GM18907 (cell line): ENCODE measurements at regions not wholly inside any gene's neighbourhood (a gene's known extent, or its start where the extent isn't known, plus 50 kb on each side); places are given as distances from the start of the nearest gene placed in this dataset.
"Not testable (repeated sequence)": the region's sequence is repeated elsewhere in the genome, so short reads cannot be mapped to it uniquely, and the experiment has no call there.

Experiments
- ATAC-seq: cut with Tn5 transposase; IDR thresholded peaks from one replicate; pipeline ENCODE4 v1.9.1; 2021; ENCODE audit warnings: mild to moderate bottlenecking, moderate library complexity; ENCODE audit not compliant: unreplicated experiment

DNA sequence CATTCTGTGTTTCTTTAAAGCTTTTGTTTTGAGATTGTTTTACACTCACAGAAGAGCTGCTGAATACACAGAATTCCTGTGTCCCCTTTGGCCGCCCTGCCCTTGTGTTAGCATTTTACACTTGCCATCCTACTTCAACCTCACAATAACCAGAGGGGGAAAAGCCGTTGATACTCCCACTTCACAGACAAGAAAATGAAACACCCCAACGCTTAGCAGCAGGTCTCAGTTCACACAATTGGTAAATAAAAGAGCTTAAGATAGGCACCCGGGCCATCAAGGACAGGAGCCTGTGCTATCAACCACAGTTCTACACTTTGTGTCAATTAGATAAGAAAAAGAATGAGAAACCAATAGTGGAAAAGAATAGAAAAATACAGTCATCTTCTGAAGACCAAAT, 178.0 kb downstream of the SYK start:
- no peak for ATAC-seq

GRCh38 chr9:90981726-90982125, 180.1 kb downstream of the SYK start:
- no peak for ATAC-seq

DNA sequence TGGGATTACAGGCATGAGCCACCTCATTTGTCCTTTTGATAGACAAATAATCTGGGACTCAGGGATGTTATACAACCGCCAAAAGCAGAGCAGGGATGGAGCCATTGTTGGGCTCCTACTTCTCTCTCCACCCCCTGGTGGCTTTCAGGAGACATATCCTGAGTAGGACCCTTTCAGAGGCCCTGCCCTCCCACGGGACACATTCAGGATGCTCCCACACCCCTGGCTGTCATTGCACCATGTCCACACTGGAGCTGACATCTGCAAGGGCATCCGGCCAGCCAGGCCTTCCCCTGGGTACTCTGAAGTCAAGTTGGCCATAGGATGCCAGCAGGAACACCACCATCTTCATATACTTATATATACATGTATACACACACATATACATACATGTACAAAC, 181.8 kb downstream of the SYK start:
- no peak for ATAC-seq

GRCh38 chr9:90985631-90986030, 184.0 kb downstream of the SYK start:
- ATAC-seq, result no peak

DNA sequence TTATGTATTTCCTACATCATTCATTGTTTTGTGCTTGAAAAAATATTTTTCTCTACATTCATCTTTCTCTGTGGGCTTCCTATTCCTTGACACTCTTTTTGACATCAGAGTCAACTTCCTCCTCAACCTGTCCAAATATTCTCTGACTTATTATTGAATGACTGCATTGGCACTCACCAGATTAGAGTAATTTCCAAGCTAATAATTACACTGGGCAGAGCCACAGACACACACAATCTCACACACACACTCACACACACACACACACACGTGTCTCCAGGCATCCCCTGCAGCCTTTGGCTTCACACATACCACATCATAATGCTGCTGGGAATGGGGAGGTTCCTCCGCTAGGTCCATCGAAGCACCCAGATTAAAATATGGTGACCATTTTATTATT, 184.5 kb downstream of the SYK start:
- ATAC-seq, result no peak

GRCh38 chr9:90987566-90987965, 185.9 kb downstream of the SYK start:
- no peak for ATAC-seq

DNA sequence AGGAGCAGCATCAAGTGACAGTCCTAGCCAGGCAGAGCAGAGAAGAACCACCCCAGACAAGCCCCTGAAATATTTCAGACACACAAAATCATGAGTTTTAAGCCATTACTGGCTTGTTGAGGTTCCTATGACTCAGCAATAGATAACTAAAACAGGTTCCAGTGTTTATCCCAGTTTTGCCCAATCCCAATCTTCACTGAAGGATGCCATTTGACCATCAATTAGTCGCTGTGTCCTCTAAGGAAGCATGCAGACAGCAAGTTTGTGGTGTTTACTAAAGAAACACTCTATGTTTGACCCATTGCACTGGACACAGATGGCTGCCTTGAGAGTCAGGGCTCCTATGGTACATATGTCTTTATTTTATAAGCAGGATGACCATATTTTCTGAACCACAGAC, 186.7 kb downstream of the SYK start:
- no peak for ATAC-seq

- no peak for ATAC-seq
Observed at GRCh38 chr9:90991953-90992352, 190.3 kb downstream of the SYK start.

DNA sequence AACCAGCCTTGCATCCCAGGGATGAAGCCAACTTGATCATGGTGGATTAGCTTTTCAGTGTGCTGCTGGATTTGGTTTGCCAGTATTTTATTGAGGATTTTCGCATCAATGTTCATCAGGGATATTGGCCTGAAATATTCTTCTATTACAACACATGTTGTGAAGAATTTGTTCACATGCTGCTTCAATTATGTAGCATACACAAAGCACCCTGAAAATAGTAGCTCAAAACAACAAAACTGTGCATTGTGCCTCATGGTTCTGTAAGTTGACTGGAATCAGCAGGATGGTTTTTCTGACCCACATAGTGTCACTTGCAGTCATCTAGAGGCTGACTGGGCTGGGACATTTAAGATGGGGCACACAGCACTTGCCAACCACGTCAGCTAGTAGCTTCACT, 193.9 kb downstream of the SYK start:
- ATAC-seq, result no peak

DNA sequence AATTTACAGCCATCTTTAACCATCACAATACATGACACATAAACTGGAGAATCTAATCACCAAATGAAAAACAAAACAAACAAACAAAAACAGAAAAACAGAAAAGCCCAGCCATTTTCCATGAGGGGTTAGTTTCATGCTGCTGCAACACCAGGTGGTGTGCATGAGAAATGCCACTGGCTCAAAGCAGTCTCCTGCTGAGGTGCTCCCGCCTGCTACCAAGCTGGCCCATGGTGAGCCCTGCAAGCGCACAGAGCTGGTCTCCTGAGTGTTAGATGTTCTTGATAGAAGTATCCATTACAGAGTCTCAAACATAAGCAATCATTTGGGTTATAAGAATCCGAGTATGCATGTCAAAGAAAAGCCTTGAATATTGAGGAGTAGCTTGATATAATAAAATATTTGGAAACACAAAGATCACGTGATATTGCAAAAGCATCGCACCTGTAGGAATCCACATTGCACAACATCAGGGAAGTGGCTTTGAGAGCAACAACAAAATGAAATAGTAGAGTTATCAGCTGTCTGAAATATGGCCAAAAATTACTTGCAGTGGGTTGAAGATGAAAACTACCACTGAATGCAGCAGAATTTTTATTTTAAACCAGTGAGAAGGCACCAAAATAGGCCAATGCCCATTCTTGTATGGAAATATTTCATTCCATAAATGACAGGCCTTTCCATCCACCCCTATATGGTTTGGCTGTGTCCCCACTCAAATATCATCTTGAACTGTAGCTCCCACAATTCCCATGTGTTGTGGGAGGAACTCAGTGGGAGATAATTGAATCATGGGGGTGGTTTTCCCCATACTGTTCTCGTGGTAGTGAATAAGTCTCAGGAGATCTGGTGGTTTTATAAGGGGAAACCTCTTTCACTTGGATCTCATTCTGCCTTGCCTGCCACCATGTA, 194.8 kb downstream of the SYK start:
- ATAC-seq, result no peak

DNA sequence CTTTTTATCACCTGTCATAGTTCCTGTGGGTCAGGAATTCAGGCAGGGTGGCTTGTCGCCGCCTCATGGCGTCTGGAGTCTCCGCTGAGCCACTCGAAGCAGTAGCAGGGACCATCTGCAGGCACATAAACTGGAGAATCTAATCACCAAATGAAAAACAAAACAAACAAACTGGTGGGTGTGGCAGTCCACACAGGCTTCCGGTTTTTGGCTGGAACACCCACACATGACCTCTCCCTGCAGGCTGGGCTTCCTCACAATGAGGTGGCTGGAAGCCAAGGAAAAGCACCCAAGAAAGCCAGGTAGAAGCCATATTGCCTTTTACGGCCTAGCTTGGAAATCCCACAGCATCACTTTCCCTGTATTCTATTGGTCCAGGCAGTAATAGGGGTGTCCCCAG, 197.0 kb downstream of the SYK start:
- ATAC-seq, result no peak

- ATAC-seq, result no peak
Observed at GRCh38 chr9:90999425-91000397, 198.1 kb downstream of the SYK start.

DNA sequence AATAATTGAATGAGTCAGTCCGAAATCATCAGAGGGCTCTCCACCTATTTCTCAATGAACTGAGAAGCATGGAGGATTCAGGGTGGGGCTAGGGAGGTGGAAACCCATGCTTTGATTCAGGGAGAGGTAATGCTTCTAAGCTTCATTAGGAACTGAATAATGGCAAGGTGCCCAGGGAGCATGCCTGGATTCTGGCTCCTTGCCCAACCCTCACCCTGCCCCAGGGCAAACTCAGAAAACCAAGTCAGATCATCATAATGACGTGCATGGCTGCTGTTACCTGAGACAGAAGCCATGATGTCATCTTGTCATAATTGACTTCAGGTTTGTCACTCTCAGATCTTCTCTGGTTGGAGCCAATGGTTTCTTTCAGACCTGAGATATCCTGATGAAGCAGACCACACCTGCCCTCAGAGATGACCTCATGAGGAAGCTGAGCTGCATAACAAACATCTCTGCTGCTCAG, 199.6 kb downstream of the SYK start:
- ATAC-seq, result no peak

DNA sequence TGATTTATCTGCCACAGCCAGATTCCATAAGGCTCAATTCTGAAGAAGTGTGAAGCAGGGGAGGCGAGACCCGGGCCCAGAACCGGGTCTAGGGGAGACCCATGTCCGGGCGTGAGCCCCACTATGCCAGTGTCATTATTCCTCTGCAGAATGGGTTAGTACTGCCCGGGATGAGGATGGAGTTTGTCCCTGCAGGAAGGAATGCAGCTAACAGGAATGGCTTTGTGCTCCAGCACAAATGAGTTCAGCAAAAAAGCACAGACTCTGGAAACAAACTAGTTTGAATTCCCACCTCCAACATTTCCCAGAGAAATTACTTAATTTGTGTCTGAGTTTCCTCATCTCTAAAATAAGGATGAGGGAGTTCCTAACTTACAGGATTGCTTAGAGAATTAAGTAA, 202.9 kb downstream of the SYK start:
- no peak for ATAC-seq

DNA sequence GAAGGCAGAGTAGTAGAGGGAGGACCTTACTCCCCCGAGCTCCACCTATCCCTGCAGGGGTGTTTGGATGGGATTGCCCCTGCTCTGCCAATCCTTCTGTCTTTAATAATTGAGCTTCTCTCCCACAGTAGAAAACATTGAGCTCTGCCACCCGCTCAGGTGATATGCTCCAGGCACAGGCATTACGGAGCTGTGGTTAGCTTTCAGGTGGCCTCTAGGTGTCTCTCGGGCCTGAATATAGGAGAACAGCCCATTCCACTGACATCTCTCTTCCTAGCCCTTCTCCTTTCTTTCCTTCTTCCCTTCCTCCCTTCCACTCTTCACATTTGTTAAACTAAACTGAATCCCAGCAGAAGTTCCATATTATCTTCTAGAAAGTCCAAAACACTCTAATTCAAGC, 203.4 kb downstream of the SYK start:
- ATAC-seq, result no peak

- no peak for ATAC-seq
Observed at GRCh38 chr9:91006046-91006445, 204.4 kb downstream of the SYK start.

DNA sequence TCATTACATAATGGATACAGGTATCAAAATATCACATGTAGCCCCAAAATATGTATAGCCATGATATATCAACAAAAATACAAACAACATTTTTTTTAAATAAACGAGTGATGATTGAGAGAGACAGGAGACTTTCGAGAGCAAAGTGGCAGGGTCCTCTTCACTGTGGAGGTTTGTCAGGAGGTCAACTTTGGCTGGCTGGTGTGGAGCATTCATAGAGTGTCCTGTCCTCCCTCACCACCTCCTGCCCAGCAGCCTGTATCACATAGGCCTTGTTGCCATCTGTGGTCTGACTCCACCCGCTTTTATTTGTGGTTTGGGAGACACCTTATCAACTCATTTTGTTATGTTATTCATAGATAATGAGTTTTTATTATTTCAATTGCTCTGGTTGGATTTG, 206.9 kb downstream of the SYK start:
- ATAC-seq, result no peak

DNA sequence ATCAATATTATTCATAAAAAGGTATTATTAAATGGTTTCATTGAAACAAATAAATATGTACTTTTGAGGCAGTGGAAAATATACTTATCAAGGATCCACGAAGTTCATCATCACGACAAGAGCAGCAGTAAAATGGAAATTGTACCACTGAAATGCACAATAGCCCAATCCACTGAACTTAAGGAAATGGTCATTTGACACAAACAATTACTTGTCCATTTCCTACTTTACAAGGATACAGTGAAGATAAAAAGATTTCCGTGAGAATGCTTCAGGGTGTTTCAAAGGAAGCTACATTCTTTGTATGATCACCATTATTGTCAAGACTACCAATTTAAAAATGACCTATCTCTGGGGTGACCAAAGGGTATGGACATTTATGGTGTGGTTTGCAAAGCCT, 210.3 kb downstream of the SYK start:
- ATAC-seq, result no peak

- ATAC-seq, result no peak
Observed at GRCh38 chr9:91012933-91013841, 211.6 kb downstream of the SYK start.

DNA sequence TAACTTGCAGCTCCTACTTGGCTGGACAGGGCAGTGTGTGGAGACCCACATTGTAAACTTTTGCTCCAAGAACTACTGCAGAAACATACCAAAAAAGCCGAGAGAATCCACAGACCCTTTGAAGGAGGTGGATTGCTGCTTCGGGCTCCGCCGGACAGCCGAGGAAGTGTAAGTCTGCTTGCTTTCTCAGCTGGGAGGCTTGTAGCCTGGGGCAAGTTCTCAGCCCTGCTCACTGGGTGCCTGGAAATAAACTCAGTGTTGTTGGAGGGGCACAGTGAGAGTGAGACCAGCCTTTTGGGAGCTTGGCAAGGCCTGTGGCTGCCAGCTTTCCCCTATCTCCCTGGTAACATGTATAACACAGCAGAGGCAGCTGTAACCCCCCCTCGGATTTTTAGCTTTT, 215.6 kb downstream of the SYK start:
- ATAC-seq, result no peak

DNA sequence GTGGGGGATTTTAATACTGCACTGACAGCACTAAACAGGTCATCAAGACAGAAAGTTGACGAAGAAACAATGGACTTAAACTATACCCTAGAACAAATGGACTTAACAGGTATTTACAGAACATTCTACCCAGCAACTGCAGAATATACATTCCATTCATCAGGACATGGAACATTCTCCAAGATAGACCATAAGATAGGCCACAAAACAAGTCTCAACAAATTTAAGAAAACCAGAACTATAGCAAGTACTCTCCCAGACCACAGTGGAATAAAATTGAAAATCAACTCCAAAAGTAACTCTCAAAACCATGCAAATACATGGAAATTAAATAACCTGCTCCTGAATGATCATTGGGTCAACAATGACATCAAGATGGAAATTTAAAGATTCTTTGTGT, 218.3 kb downstream of the SYK start:
- ATAC-seq, result not testable (repeated sequence)
